ENCODE measurements at regions not wholly inside any gene's neighbourhood (a gene's known extent, or its start where the extent isn't known, plus 50 kb on each side); places are given as distances from the start of the nearest gene placed in this dataset.

- no peak for DNase-seq
Observed at GRCh38 chr2:145235312-145235711, 715.4 kb upstream of the ZEB2 start.

- DNase-seq, result no peak
Observed at GRCh38 chr2:145230546-145230945, 710.6 kb upstream of the ZEB2 start.

GRCh38 chr2:145228506-145228905, 708.6 kb upstream of the ZEB2 start:
- no peak for DNase-seq

- no peak for DNase-seq
Observed at GRCh38 chr2:145226901-145227300, 707.0 kb upstream of the ZEB2 start.

- DNase-seq, result no peak
Observed at GRCh38 chr2:145221516-145221915, 701.6 kb upstream of the ZEB2 start.

GRCh38 chr2:145221032-145221431, 701.1 kb upstream of the ZEB2 start:
- DNase-seq, result peak; percentile 94

GRCh38 chr2:145220496-145220895, 700.6 kb upstream of the ZEB2 start:
- DNase-seq, result peak; percentile 98

GRCh38 chr2:145207884-145208283, 688.0 kb upstream of the ZEB2 start:
- DNase-seq, result no peak

- no peak for DNase-seq
Observed at GRCh38 chr2:145206496-145207281, 686.8 kb upstream of the ZEB2 start.

- DNase-seq, result peak; percentile 63
Observed at GRCh38 chr2:145203891-145204290, 684.0 kb upstream of the ZEB2 start.

- DNase-seq, result no peak
Observed at GRCh38 chr2:145199827-145200706, 680.1 kb upstream of the ZEB2 start.

GRCh38 chr2:145199042-145199441, 679.1 kb upstream of the ZEB2 start:
- peak; percentile 88 for DNase-seq

- DNase-seq, result no peak
Observed at GRCh38 chr2:145198555-145198954, 678.6 kb upstream of the ZEB2 start.

- DNase-seq, result peak; percentile 41
Observed at GRCh38 chr2:145197944-145198343, 678.0 kb upstream of the ZEB2 start.

- no peak for DNase-seq
Observed at GRCh38 chr2:145194673-145195072, 674.8 kb upstream of the ZEB2 start.

GRCh38 chr2:145190031-145190703, 670.2 kb upstream of the ZEB2 start:
- no peak for DNase-seq

GRCh38 chr2:145186303-145186702, 666.4 kb upstream of the ZEB2 start:
- no peak for DNase-seq

- no peak for DNase-seq
Observed at GRCh38 chr2:145185696-145186095, 665.8 kb upstream of the ZEB2 start.

- no peak for DNase-seq
Observed at GRCh38 chr2:145184741-145185651, 665.1 kb upstream of the ZEB2 start.

- DNase-seq, result no peak
Observed at GRCh38 chr2:145169285-145169684, 649.4 kb upstream of the ZEB2 start.

- DNase-seq, result no peak
Observed at GRCh38 chr2:145168091-145168490, 648.2 kb upstream of the ZEB2 start.

- DNase-seq, result no peak
Observed at GRCh38 chr2:145166731-145167302, 646.9 kb upstream of the ZEB2 start.

Data from NCI-H1105 treated with DMSO at 0.1 percent for 48 hours (cell line).